DMS114 treated with DMSO at 0.1 percent for 48 hours (cell line): ENCODE measurements at regions not wholly inside any gene's neighbourhood (a gene's known extent, or its start where the extent isn't known, plus 50 kb on each side); places are given as distances from the start of the nearest gene placed in this dataset.

ENCODE experiments used
- DNase-seq: peaks from one replicate; lab custom pipeline; 2025; ENCODE audit not compliant: unreplicated experiment; lab: John Stamatoyannopoulos, UW

- no peak for DNase-seq
Measured at GRCh38 chr10:4498711-4499251, 327.2 kb upstream of the AKR1E2 start.

GRCh38 chr10:4494551-4494950 lies 331.5 kb upstream of the AKR1E2 start:
- no peak for DNase-seq

- DNase-seq: no peak
Measured at GRCh38 chr10:4492202-4492601, 333.8 kb upstream of the AKR1E2 start.

- DNase-seq: no peak
Measured at GRCh38 chr10:4488904-4489303, 337.1 kb upstream of the AKR1E2 start.

GRCh38 chr10:4485636-4486035 lies 340.4 kb upstream of the AKR1E2 start:
- DNase-seq: no peak

- no peak for DNase-seq
Measured at GRCh38 chr10:4483811-4484210, 342.2 kb upstream of the AKR1E2 start.

- DNase-seq: no peak
Measured at GRCh38 chr10:4482659-4483058, 343.3 kb upstream of the AKR1E2 start.

- DNase-seq: no peak
Measured at GRCh38 chr10:4481192-4481591, 344.8 kb upstream of the AKR1E2 start.

GRCh38 chr10:4479342-4479741 lies 346.7 kb upstream of the AKR1E2 start:
- no peak for DNase-seq

- no peak for DNase-seq
Measured at GRCh38 chr10:4477664-4478063, 348.3 kb upstream of the AKR1E2 start.

GRCh38 chr10:4475827-4476490 lies 350.0 kb upstream of the AKR1E2 start:
- DNase-seq: no peak

- no peak for DNase-seq
Measured at GRCh38 chr10:4474829-4475228, 351.2 kb upstream of the AKR1E2 start.

- DNase-seq: no peak
Measured at GRCh38 chr10:4473977-4474376, 352.0 kb upstream of the AKR1E2 start.

GRCh38 chr10:4472190-4472904 lies 353.7 kb upstream of the AKR1E2 start:
- DNase-seq: no peak

- no peak for DNase-seq
Measured at GRCh38 chr10:4470231-4470835, 355.7 kb upstream of the AKR1E2 start.

- no peak for DNase-seq
Measured at GRCh38 chr10:4467481-4467880, 358.5 kb upstream of the AKR1E2 start.

GRCh38 chr10:4460267-4460666 lies 365.7 kb upstream of the AKR1E2 start:
- no peak for DNase-seq

GRCh38 chr10:4459531-4459930 lies 366.5 kb upstream of the AKR1E2 start:
- no peak for DNase-seq

GRCh38 chr10:4457597-4457996 lies 368.4 kb upstream of the AKR1E2 start:
- no peak for DNase-seq

- no peak for DNase-seq
Measured at GRCh38 chr10:4456776-4457175, 369.2 kb upstream of the AKR1E2 start.

GRCh38 chr10:4456279-4456678 lies 369.7 kb upstream of the AKR1E2 start:
- no peak for DNase-seq

- DNase-seq: no peak
Measured at GRCh38 chr10:4453950-4454349, 372.1 kb upstream of the AKR1E2 start.
